ENCODE measurements at regions not wholly inside any gene's neighbourhood (a gene's known extent, or its start where the extent isn't known, plus 50 kb on each side); places are given as distances from the start of the nearest gene placed in this dataset.
"Not testable (repeated sequence)": the region's sequence is repeated elsewhere in the genome, so short reads cannot be mapped to it uniquely, and the experiment has no call there.

- DNase-seq, result no peak
These were observed 50.2 kb upstream of the CPNE4 start for GRCh38 chr3:132084982-132085381.

DNA sequence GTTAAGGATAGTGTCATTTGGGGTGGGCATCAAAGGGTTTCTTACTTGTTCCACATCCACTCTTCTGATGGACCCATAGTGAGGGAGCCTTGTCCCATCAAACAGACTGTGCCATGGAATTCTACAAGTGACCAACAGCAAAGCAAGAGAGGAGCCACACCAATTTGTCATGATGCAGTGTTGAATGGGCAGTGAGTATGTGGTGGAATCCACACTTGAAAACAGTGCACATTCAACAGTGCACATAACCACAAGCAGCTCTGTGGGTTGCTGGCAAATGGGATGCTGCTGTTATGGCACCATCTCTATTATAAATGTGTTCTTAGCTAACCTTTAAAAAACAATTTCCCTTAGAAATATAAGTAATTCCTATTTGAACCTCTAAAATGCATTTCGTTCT, 52.5 kb upstream of the CPNE4 start:
- no peak for DNase-seq

DNA sequence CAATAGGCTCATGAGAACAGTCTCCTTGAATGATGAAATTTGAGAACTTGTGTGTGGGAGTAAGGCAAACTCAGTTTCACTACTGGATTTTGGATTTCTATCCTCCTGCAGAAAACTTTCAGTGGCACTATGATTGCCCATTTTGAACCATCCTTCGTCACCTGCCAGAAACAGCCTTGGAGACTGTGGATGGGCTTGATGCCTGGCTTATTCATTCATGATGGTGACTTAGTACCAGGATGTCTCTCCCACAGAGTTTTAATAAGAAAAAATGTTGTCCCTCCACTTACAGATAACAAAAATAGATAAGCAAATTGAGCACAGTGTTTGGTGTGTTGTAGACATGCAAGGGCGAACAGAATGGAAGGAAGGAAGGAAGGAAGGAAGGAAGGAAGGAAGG, 53.5 kb upstream of the CPNE4 start:
- no peak for DNase-seq

DNA sequence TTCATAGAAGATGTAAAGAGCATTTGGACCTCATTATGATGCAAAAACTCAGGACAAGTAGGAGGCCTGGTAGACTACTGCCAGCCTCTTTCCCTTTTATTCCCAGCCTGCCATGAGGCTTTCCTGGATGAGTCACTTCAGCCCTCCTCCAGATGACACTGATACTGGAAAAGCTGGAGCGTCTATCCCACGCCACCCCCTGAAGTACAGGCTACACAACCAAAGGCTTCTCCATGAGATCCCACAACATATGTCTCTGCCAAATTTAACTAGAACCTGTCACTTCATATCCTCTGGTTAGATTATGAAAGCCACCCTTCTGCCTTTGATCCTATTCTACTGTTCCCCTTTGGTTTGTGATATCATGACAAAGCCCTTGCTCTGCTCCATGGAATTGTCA, 56.1 kb upstream of the CPNE4 start:
- no peak for DNase-seq

- DNase-seq, result no peak
These were observed 81.8 kb upstream of the CPNE4 start for GRCh38 chr3:132116601-132117000.

DNA sequence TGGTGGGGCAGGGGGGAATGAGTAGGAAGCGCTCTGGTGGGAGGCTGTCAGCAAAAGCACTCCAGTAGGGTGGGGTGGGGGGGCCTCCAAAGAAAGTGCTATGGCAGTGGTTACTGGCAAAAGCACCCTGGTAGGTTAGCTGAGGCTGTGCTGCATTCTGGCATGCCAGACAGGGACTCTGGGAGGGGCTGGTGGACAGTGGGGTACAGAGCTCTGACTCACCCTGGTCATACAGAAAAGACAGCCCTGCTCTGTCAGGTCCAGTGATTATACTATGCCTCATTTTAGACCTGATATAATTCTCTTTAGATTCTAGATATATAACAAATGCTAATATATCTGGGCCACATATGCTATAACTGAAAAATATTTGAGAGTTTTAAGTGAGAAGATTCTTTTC, 82.8 kb upstream of the CPNE4 start:
- DNase-seq, result no peak

- DNase-seq, result no peak
These were observed 84.7 kb upstream of the CPNE4 start for GRCh38 chr3:132119531-132119930.

DNA sequence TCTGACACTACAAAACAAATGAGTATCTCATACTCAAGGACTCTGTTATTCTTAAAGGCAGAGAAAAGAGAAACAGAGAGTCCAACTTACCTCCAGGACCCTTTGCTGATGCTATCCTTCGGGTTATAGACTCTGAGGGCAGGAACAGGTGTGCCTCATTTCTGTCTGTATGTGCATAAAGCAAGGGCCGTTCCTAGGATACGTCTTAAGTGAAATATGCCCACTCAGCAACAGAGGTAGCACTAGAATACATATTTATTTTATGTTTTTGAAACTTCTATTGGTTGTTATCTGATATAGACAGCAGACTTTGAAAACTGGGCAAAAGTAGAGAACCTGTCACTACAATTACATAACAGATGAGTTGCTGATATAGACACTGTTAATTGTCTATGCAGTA, 89.3 kb upstream of the CPNE4 start:
- DNase-seq, result no peak

DNA sequence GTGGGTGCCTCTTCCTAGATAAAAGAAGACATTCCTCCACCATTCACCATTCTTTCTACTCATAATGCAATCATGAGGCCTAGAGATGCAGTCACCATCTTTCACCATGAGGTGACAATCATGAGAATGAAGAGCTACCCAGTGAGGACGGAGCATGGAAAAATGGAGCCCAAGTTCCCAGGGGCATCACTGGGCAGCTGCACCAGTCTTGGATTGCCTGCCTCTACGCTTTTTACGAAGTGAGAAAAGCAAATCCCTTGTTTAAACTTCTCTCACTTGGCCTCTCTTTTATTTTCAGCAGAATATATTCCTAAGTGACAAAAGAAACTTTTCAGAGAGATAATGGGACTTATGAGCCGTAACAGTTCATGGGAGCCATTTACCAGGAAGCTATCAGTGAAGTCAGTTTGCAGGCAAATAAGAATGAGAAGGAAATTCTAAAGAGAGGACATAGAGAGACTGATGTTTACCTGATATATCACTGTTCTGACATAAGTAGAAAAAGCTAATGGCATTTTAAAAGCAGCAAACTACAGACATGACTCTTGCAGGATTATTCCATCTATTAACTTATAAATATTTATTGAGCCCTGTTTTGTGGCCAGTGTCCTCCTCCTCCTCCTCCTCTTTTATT, 90.0 kb upstream of the CPNE4 start:
- DNase-seq, result no peak

DNA sequence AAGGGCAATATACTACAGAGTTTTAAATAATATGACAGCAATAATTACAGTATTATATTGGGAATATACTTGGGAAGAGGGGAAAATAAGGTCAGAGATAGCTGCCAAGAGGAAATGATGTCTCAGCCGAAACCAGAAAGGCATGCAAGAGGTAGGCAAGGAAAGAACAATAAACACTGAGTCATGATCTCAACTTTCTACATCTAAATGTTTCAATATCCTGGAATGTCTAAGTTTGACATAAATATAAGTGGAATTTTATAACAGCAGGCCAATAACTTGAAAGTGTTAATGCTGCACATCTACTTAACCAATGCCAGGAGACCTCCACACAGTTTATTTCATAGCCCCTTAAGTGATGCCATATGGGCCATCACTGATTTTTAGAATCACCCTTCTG, 99.8 kb upstream of the CPNE4 start:
- DNase-seq, result no peak

- DNase-seq, result no peak
These were observed 101.0 kb upstream of the CPNE4 start for GRCh38 chr3:132135628-132136333.

- DNase-seq, result no peak
These were observed 101.5 kb upstream of the CPNE4 start for GRCh38 chr3:132136334-132136716.

DNA sequence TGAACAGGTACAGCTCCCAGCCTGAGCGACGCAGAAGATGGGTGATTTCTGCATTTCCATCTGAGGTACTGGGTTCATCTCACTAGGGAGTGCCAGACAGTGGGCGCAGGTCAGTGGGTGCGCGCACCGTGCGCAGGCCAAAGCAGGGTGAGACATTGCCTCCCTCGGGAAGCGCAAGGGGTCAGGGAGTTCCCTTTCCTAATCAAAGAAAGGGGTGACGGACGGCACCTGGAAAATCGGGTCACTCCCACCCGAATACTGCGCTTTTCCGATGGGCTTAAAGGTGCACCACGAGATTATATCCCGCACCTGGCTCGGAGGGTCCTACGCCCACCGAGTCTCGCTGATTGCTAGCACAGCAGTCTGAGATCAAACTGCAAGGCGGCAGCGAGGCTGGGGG, 102.1 kb upstream of the CPNE4 start:
- DNase-seq, result not testable (repeated sequence)

DNA sequence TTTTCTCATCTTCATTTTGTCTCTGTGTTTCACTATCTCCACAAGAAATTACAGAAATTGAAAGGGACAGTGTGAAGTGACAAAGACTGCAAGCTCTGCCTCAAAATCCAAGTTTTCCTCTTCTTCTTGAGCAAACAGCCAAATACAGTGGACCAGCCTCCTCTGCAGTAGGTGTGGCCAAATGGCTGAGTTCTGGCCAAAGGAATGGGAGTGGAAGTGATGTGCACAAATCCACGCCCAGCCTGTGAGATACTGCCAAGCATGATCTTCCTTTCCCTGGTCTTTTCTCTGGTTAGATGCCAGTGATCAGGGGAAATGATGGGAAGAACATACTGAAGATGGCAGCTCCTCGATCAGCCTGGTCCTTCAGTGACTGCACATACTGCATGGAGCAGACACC, 111.0 kb upstream of the CPNE4 start:
- no peak for DNase-seq

DNA sequence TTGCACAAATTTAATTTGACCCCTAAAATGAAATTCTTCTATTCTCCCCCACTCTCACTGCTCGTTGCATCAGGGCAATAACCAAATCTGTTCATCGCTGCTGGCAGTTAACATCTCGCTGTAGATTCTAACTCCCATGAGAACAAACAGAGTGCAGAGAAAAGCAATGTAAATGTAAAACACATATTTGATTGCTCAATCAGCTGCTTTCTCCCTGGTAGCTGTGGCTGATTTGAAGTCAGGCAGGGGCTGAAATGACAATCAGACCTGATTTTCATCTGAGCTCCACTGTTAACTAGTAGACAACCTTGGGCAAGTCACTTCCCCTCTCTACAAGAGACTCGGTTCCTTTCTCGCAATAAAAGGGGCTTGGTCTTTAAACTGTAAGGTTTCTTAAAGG, 119.8 kb upstream of the CPNE4 start:
- DNase-seq, result no peak

GRCh38 chr3:132159145-132159544, 124.3 kb upstream of the CPNE4 start:
- no peak for DNase-seq

GRCh38 chr3:132160198-132160597, 125.4 kb upstream of the CPNE4 start:
- DNase-seq, result no peak

GRCh38 chr3:132161608-132162007, 126.8 kb upstream of the CPNE4 start:
- no peak for DNase-seq

DNA sequence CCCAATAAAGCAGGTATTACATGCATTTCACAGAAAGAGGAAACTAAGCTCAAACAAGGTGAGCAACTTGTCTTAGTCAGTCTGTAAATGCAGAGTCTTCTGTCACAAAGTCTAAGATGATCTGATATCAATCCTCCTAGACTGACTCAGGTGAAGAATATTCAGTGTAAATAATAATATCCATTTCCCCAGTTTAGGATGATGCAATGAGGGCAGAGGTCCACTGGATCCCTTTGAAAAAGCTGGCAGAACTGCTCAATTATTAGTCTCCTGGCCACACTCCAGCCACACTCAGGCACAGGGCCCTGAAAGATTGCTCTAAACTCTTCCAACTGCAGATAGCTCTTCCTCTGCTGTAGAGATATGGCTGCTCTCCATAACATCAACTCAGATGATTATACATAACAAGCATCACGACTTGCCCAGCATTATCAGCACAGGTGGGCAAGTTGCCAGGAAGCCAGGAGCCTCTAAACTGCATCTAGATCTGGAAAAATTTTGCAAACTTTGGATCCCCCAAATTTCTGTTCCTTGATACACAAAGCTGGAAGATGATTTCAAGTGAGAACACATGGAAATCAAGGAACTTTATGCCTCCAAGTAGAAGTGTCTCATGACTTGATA, 129.8 kb upstream of the CPNE4 start:
- DNase-seq, result no peak

GRCh38 chr3:132167870-132168269, 133.1 kb upstream of the CPNE4 start:
- DNase-seq, result no peak

DNA sequence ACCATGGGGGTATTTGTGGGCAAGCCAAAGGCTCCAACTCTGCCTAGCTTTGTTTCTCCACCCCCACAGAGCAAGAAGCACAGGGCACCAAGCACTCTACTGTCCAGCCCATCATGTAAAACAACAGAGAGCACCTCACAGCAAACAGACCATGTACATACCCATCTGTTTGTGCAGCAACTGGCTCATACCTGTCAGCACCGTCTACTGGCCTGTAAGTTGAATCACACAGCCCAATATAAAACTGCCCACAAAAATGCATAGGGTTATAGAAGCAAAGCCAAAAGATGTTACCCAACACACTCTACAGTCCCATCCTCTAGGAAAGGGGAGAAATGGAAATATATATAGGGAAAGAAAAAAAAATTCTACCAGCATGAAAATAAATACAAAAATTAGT, 139.7 kb upstream of the CPNE4 start:
- DNase-seq, result no peak

- DNase-seq, result peak; percentile 48
These were observed 136.8 kb upstream of the ACP3 start for GRCh38 chr3:132180337-132180791.

- DNase-seq, result no peak
These were observed 133.4 kb upstream of the ACP3 start for GRCh38 chr3:132183811-132184210.

- no peak for DNase-seq
These were observed 129.5 kb upstream of the ACP3 start for GRCh38 chr3:132187746-132188145.

DNA sequence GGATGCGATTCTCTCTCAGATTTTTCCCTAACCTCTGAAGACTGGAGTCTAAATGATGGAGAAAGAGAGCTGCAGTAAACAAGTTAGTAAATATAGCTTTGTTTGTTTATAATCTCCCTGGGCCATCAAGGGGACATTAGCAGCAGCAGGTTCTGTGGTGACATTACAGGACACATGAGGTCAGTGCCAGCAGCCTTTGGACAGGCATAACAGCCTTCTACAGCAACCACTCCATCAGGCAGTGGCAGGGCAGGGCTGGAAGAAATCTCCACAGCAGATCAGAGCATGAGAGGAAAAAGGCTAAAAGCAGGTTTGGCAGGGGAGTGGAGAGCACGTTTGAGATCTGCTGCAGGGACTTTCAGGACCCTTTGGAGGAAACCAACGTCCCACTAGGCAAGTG, 127.6 kb upstream of the ACP3 start:
- no peak for DNase-seq

Measured in NCI-H774 (cell line).